HepG2 (cell line): ENCODE measurements at regions not wholly inside any gene's neighbourhood (a gene's known extent, or its start where the extent isn't known, plus 50 kb on each side); places are given as distances from the start of the nearest gene placed in this dataset.

ENCODE experiments used
- ATAC-seq: fragments of 200-7000 bp; cut with Tn5 transposase; 3 replicates; pipeline ENCODE4 v1.9.1; 2020; ENCODE audit warnings: mild to moderate bottlenecking, moderate library complexity
- BruUV-seq: library from RNA; stranded (reverse); fragments of 400-500 nt; replicated peaks from 2 replicates; lab custom pipeline; 2021; lab: Mats Ljungman, UMichigan
- CTCF ChIA-PET: fragments of 300-600 bp; formaldehyde crosslinking; extraction: SDS; loops from one replicate; lab custom pipeline; 2021; ENCODE audit warnings: low total read pairs, inconsistent platforms, low intra/inter-chr PET ratio; lab: Yijun Ruan, JAX
- POLR2A ChIA-PET: fragments of 350-600 bp; sonication (Branson Sonifier 250); formaldehyde crosslinking; loops from one replicate; lab custom pipeline; 2020; ENCODE audit warnings: antibody characterized with exemption, inconsistent platforms; lab: Yijun Ruan, JAX
- DNase-seq: peaks from one replicate; pipeline ENCODE4 v3.0.0-alpha.2; 2015; ENCODE audit warnings: low spot score
- FAIRE-seq: peaks from 3 replicates; lab custom pipeline; 2011; peaks lifted over from hg19 to GRCh38; lab: Jason Lieb, UNC
- H2AFZ ChIP-seq: one replicate; pipeline ENCODE4 v1.6.1; 2011; ENCODE audit warnings: low read length, inconsistent platforms
- H3K27ac ChIP-seq: fragments of 300-600 bp; 3 replicates; pipeline ENCODE4 v1.8.0; 2011; ENCODE audit warnings: mixed run types, mild to moderate bottlenecking, mixed read lengths, low read length, inconsistent platforms; ENCODE audit not compliant: insufficient read depth; ENCODE audit errors: extremely low read length
- H3K27me3 ChIP-seq, 2 experiments: fragments of 200-600 bp in 1 of 2; 2 replicates in 1 of 2; 3 replicates in 1 of 2; pipeline versions ENCODE4 v1.6.0 to v1.8.0; 2011; ENCODE audit warnings: low read length in 2 of 2, mild to moderate bottlenecking in 2 of 2, moderate library complexity in 2 of 2, inconsistent platforms in 1 of 2; ENCODE audit not compliant: insufficient read depth in 2 of 2, control insufficient read depth in 1 of 2
- H3K36me3 ChIP-seq, 2 experiments: fragments of 200-600 bp in 1 of 2; replicated peaks in 1 of 2; 2 replicates in 1 of 2; 3 replicates in 1 of 2; pipeline versions ENCODE4 v1.5.1 to v1.8.0; 2011; ENCODE audit warnings: low read length in 2 of 2, inconsistent platforms in 1 of 2; ENCODE audit not compliant: insufficient read depth in 2 of 2, control insufficient read depth in 1 of 2
- H3K4me1 ChIP-seq: 2 replicates; pipeline ENCODE4 v1.5.1; 2012; ENCODE audit warnings: low read length, inconsistent platforms; ENCODE audit not compliant: insufficient read depth
- H3K4me2 ChIP-seq: 2 replicates; pipeline ENCODE4 v1.6.0; 2011; ENCODE audit warnings: low read depth, low read length, inconsistent platforms
- H3K4me3 ChIP-seq, 3 experiments: fragments of 200-600 bp in 1 of 3; sonication (generic), shearing (Covaris generic) in 1 of 3; replicated peaks in 1 of 3; 2 replicates each; pipeline ENCODE4 v1.5.1; 2011 to 2016; ENCODE audit warnings: low read length in 3 of 3, inconsistent platforms in 2 of 3, low read depth in 2 of 3, mild to moderate bottlenecking in 2 of 3, control low read depth in 1 of 3, mixed read lengths in 1 of 3; ENCODE audit not compliant: insufficient read depth in 1 of 3
- H3K79me2 ChIP-seq: one replicate; pipeline ENCODE4 v1.6.1; 2011; ENCODE audit warnings: low read length, inconsistent platforms; ENCODE audit not compliant: insufficient read depth
- H3K9ac ChIP-seq: 2 replicates; pipeline ENCODE4 v1.6.0; 2011; ENCODE audit warnings: mild to moderate bottlenecking, low read depth, low read length, inconsistent platforms; ENCODE audit not compliant: insufficient read depth
- H3K9me3 ChIP-seq: 2 replicates; pipeline ENCODE4 v1.5.1; 2012; ENCODE audit warnings: mild to moderate bottlenecking, low read length
- H4K20me1 ChIP-seq: 2 replicates; pipeline ENCODE4 v1.6.0; 2011; ENCODE audit warnings: inconsistent platforms, mild to moderate bottlenecking, low read length, moderate library complexity; ENCODE audit not compliant: insufficient read depth
- ARID2 ChIP-seq: sonication (generic); formaldehyde crosslinking; IDR thresholded peaks from 2 replicates; pipeline ENCODE4 v1.8.1; 2022; ENCODE audit warnings: mild to moderate bottlenecking, missing genetic modification reagents, borderline replicate concordance
- ATF7 ChIP-seq, 2 experiments: fragments of 450-650 bp in 1 of 2; sonication (generic) in 1 of 2; formaldehyde crosslinking in 1 of 2; IDR thresholded peaks; 2 replicates each; pipeline versions ENCODE4 v1.4.0 to v1.6.1; 2016 to 2020; ENCODE audit warnings: antibody characterized with exemption in 1 of 2, mild to moderate bottlenecking in 1 of 2, missing genetic modification reagents in 1 of 2
- CHD4 ChIP-seq: fragments of 200-600 bp; sonication (generic); IDR thresholded peaks from 2 replicates; pipeline ENCODE4 v1.7.0; 2017; ENCODE audit warnings: mild to moderate bottlenecking, low read length, borderline replicate concordance
- FOXA3 ChIP-seq: IDR thresholded peaks from 2 replicates; pipeline ENCODE4 v1.6.1; 2016; ENCODE audit warnings: missing genetic modification reagents, missing compliant biosample characterization
- HNF4A ChIP-seq: sonication (generic); formaldehyde crosslinking; IDR thresholded peaks from 2 replicates; pipeline ENCODE4 v1.4.0; 2020; ENCODE audit warnings: missing genetic modification reagents
- KLF6 ChIP-seq: IDR thresholded peaks from 2 replicates; pipeline ENCODE4 v1.8.0; 2016; ENCODE audit warnings: missing biosample characterization, missing genetic modification reagents
- SP1 ChIP-seq, 2 experiments: fragments of 450-650 bp in 1 of 2; sonication (generic) in 1 of 2; formaldehyde crosslinking in 1 of 2; IDR thresholded peaks; 2 replicates each; pipeline versions ENCODE4 v1.4.0 to v1.6.1; 2016 to 2020; ENCODE audit warnings: missing genetic modification reagents in 1 of 2
- TBP ChIP-seq: sonication (generic); formaldehyde crosslinking; IDR thresholded peaks from 2 replicates; pipeline ENCODE4 v1.5.0; 2020; ENCODE audit warnings: missing genetic modification reagents
- ZFP62 ChIP-seq: sonication (generic); formaldehyde crosslinking; IDR thresholded peaks from 2 replicates; pipeline ENCODE4 v1.4.0; 2020; ENCODE audit warnings: missing genetic modification reagents
- ZNF543 ChIP-seq: sonication (generic); formaldehyde crosslinking; IDR thresholded peaks from 2 replicates; pipeline ENCODE4 v1.4.0; 2020; ENCODE audit warnings: mild to moderate bottlenecking, missing genetic modification reagents
- ZNF570 ChIP-seq: sonication (generic); formaldehyde crosslinking; IDR thresholded peaks from 2 replicates; pipeline ENCODE4 v1.4.0; 2020; ENCODE audit warnings: mild to moderate bottlenecking, missing genetic modification reagents, borderline replicate concordance
- ZNF713 ChIP-seq: sonication (generic); formaldehyde crosslinking; IDR thresholded peaks from 2 replicates; pipeline ENCODE4 v1.4.0; 2020; ENCODE audit warnings: mild to moderate bottlenecking, missing genetic modification reagents
- WGBS: methylation state at CpG from one replicate; pipeline ENCODE4 v1.1.6; 2017; ENCODE audit warnings: low lambda C conversion rate; 5-methylcytosine and 5-hydroxymethylcytosine counted together
- in situ Hi-C: cut with HindIII; loops from 2 replicates; pipeline ENCODE4 v1.10.0; 2017; ENCODE audit warnings: low pct_unique_long_range_greater_than_20kb; ENCODE audit not compliant: extremely low pct_ligation_motif_present
- intact Hi-C: fragments of 100-400 bp; cut with micrococcal nuclease; formaldehyde crosslinking; loops from one replicate; pipeline ENCODE4 v1.10.0; 2022; ENCODE audit not compliant: unreplicated experiment
- TF ChIP-seq, protein P1 (sequence below): sonication (generic); formaldehyde crosslinking; IDR thresholded peaks from 2 replicates; pipeline ENCODE4 v1.9.0; 2021; ENCODE audit warnings: mild to moderate bottlenecking, missing genetic modification reagents

DNA sequence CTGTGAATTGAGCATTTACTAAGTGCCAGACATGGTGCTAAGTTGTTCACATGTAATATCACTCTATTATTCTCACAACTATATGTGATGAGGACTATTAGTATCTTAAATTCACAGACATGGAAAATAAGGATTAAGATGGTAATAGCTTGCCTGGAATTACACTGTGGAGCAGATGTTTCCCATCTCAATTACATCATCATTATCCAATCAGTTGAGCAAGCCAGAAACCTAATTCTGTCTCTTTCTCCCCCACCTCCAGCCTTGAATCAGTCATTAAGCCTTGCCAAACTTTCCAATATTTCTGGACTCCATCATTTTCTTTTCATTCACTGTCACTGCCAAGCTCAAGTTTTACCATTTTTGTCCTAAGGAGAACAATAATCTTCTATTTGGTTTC lies 287.8 kb upstream of the KITLG start:
- Histone ChIP-seq H2AFZ (no peak overlapping the region), H3K79me2 (no peaks in the 10 kb centered on the region), H3K9ac (no peak overlapping the region), H3K27ac (no peak overlapping the region), H3K36me3 (no peaks in the 10 kb centered on the region), H3K9me3 (no peaks in the 10 kb centered on the region), H4K20me1 (no peaks in the 10 kb centered on the region), H3K4me3 (no peak overlapping the region), H3K4me2 (no peak overlapping the region), H3K4me1 (no peaks in the 10 kb centered on the region), H3K27me3 (no peaks in the 10 kb centered on the region)
- POLR2A ChIA-PET: no interaction called here
- FAIRE-seq: no peak
- no TSS peak for BruUV-seq
- in situ Hi-C loops: no loop called here
- CTCF ChIA-PET: no interaction called here
- ATAC-seq: no peak
- intact Hi-C loops: no loop called here
- no peak for DNase-seq
- TF ChIP-seq ATF7 (IDR thresholded peaks at IDR 0.05): peak; percentile 24; the same call in 1 of the 2 replicates
- TF ChIP-seq ATF7 (CRISPR knock-in tag; IDR thresholded peaks at IDR 0.05): no peak
- no peak for TF ChIP-seq ZNF570 (CRISPR knock-in tag)
- TF ChIP-seq, all 625 proteins: peak for 1

DNA sequence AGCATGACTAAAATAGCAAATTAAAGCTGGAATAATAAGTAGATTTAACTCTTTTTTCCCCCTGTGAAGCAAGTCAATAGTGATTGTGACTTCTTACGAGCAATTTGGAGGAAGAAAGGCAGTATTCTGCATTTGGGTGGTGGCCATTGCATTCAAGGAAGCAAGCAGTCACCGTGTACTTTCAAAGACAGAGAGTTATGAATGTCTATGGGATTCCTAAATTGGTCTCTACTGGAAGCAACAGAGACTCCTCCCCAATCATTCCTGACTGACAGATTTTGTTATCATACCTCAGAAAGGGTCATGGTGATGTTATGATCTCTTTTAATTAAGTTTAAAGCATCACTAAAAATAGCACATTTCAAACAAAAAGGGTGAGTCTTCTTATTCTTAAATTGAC lies 287.2 kb upstream of the KITLG start:
- CTCF ChIA-PET: no interaction called here
- TF ChIP-seq HNF4A (CRISPR knock-in tag): no peak
- no peak for TF ChIP-seq FOXA3 (CRISPR knock-in tag)
- no peak for TF ChIP-seq ZNF543
- TF ChIP-seq, protein P1, sequence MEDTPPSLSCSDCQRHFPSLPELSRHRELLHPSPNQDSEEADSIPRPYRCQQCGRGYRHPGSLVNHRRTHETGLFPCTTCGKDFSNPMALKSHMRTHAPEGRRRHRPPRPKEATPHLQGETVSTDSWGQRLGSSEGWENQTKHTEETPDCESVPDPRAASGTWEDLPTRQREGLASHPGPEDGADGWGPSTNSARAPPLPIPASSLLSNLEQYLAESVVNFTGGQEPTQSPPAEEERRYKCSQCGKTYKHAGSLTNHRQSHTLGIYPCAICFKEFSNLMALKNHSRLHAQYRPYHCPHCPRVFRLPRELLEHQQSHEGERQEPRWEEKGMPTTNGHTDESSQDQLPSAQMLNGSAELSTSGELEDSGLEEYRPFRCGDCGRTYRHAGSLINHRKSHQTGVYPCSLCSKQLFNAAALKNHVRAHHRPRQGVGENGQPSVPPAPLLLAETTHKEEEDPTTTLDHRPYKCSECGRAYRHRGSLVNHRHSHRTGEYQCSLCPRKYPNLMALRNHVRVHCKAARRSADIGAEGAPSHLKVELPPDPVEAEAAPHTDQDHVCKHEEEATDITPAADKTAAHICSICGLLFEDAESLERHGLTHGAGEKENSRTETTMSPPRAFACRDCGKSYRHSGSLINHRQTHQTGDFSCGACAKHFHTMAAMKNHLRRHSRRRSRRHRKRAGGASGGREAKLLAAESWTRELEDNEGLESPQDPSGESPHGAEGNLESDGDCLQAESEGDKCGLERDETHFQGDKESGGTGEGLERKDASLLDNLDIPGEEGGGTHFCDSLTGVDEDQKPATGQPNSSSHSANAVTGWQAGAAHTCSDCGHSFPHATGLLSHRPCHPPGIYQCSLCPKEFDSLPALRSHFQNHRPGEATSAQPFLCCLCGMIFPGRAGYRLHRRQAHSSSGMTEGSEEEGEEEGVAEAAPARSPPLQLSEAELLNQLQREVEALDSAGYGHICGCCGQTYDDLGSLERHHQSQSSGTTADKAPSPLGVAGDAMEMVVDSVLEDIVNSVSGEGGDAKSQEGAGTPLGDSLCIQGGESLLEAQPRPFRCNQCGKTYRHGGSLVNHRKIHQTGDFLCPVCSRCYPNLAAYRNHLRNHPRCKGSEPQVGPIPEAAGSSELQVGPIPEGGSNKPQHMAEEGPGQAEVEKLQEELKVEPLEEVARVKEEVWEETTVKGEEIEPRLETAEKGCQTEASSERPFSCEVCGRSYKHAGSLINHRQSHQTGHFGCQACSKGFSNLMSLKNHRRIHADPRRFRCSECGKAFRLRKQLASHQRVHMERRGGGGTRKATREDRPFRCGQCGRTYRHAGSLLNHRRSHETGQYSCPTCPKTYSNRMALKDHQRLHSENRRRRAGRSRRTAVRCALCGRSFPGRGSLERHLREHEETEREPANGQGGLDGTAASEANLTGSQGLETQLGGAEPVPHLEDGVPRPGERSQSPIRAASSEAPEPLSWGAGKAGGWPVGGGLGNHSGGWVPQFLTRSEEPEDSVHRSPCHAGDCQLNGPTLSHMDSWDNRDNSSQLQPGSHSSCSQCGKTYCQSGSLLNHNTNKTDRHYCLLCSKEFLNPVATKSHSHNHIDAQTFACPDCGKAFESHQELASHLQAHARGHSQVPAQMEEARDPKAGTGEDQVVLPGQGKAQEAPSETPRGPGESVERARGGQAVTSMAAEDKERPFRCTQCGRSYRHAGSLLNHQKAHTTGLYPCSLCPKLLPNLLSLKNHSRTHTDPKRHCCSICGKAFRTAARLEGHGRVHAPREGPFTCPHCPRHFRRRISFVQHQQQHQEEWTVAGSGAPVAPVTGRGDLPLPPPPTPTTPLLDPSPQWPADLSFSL: no peak
- TF ChIP-seq SP1 (IDR thresholded peaks at IDR 0.05): no peak
- no peak for TF ChIP-seq SP1 (CRISPR knock-in tag; IDR thresholded peaks at IDR 0.05)
- no peak for TF ChIP-seq TBP (CRISPR knock-in tag)
- TF ChIP-seq CHD4: no peak
- no peak for TF ChIP-seq ZNF713 (CRISPR knock-in tag)
- TF ChIP-seq KLF6: no peak
- no peak for TF ChIP-seq ARID2 (CRISPR knock-in tag)
- no peak for TF ChIP-seq ZFP62 (CRISPR knock-in tag)

More for the DNA sequence above, 287.2 kb upstream of the KITLG start:
- Histone ChIP-seq H3K36me3 (no peaks in the 10 kb centered on the region), H3K4me3 (no peak overlapping the region), H3K4me1 (no peaks in the 10 kb centered on the region), H3K4me2 (no peak overlapping the region), H3K9ac (no peak overlapping the region), H3K27ac (no peak overlapping the region), H3K27me3 (no peaks in the 10 kb centered on the region), H2AFZ (no peak overlapping the region), H3K9me3 (no peaks in the 10 kb centered on the region), H3K79me2 (no peaks in the 10 kb centered on the region), H4K20me1 (no peaks in the 10 kb centered on the region)
- POLR2A ChIA-PET: no interaction called here
- FAIRE-seq: no peak
- no peak for DNase-seq
- BruUV-seq: no TSS peak
- 23% methylated on average over 2 of the region's 2 CpGs for WGBS
- in situ Hi-C loops: no loop called here
- intact Hi-C loops: no loop called here
- no peak for ATAC-seq
